HG03342 (cell line): ENCODE measurements at regions not wholly inside any gene's neighbourhood (a gene's known extent, or its start where the extent isn't known, plus 50 kb on each side); places are given as distances from the start of the nearest gene placed in this dataset.
"Not testable (repeated sequence)": the region's sequence is repeated elsewhere in the genome, so short reads cannot be mapped to it uniquely, and the experiment has no call there.

Experiments
- ATAC-seq: cut with Tn5 transposase; IDR thresholded peaks from one replicate; pipeline ENCODE4 v1.9.1; 2021; ENCODE audit warnings: mild to moderate bottlenecking, moderate library complexity; ENCODE audit not compliant: unreplicated experiment

- ATAC-seq, result no peak
Measured at GRCh38 chr2:359047-359446, 71.2 kb upstream of the ALKAL2 start.

- ATAC-seq, result no peak
Measured at GRCh38 chr2:357811-358210, 69.9 kb upstream of the ALKAL2 start.

- ATAC-seq, result not testable (repeated sequence)
Measured at GRCh38 chr2:356304-356703, 68.4 kb upstream of the ALKAL2 start.

GRCh38 chr2:355773-356172 lies 67.9 kb upstream of the ALKAL2 start:
- ATAC-seq, result no peak

GRCh38 chr2:352696-353095 lies 64.8 kb upstream of the ALKAL2 start:
- no peak for ATAC-seq

- ATAC-seq, result no peak
Measured at GRCh38 chr2:349390-349789, 61.5 kb upstream of the ALKAL2 start.

GRCh38 chr2:348361-348916 lies 60.5 kb upstream of the ALKAL2 start:
- ATAC-seq, result no peak

GRCh38 chr2:344811-345210 lies 56.9 kb upstream of the ALKAL2 start:
- ATAC-seq, result no peak

- no peak for ATAC-seq
Measured at GRCh38 chr2:343355-343754, 55.5 kb upstream of the ALKAL2 start.

- no peak for ATAC-seq
Measured at GRCh38 chr2:341912-342311, 54.0 kb upstream of the ALKAL2 start.

GRCh38 chr2:341017-341542 lies 53.2 kb upstream of the ALKAL2 start:
- no peak for ATAC-seq
